CD8-positive, alpha-beta memory T cell (primary cell): ENCODE measurements at regions not wholly inside any gene's neighbourhood (a gene's known extent, or its start where the extent isn't known, plus 50 kb on each side); places are given as distances from the start of the nearest gene placed in this dataset.
A peak's percentile ranks its signal among the peaks of the same experiment; 100 is the strongest.

Experiments used
- CTCF ChIA-PET: fragments of 350-600 bp; sonication (Branson Sonifier 250); formaldehyde crosslinking; loops from one replicate; lab custom pipeline; 2021; ENCODE audit warnings: antibody characterized with exemption; lab: Charles Lee
- POLR2A ChIA-PET: fragments of 350-600 bp; sonication (Branson Sonifier 250); formaldehyde crosslinking; loops from one replicate; lab custom pipeline; 2021; ENCODE audit warnings: antibody characterized with exemption; lab: Charles Lee
- DNase-seq, 5 donors: peaks; one replicate each; pipeline versions ENCODE4 v3.0.0 to v3.0.0-alpha.2; 2020 to 2022; ENCODE audit warnings: mixed read lengths in 1 of 5
- H3K27ac ChIP-seq: one replicate; pipeline ENCODE4 v1.7.0; 2013; ENCODE audit warnings: low read depth, mild to moderate bottlenecking, low read length, moderate library complexity
- H3K27me3 ChIP-seq: 2 replicates; pipeline ENCODE4 v1.7.0; 2013; ENCODE audit warnings: low read length, mild to moderate bottlenecking; ENCODE audit not compliant: insufficient read depth, poor library complexity, severe bottlenecking
- H3K36me3 ChIP-seq: 2 replicates; pipeline ENCODE4 v1.7.0; 2013; ENCODE audit warnings: mild to moderate bottlenecking, low read length, moderate library complexity; ENCODE audit not compliant: insufficient read depth
- H3K4me1 ChIP-seq: 2 replicates; pipeline ENCODE4 v1.7.0; 2013; ENCODE audit warnings: mild to moderate bottlenecking, low read length, moderate library complexity; ENCODE audit not compliant: insufficient read depth
- H3K4me3 ChIP-seq: 2 replicates; pipeline ENCODE4 v1.7.0; 2013; ENCODE audit warnings: mild to moderate bottlenecking, low read length
- H3K9me3 ChIP-seq: 2 replicates; pipeline ENCODE4 v1.7.0; 2013; ENCODE audit warnings: mild to moderate bottlenecking, low read length
- H3K27ac Mint-ChIP-seq, 8 donors: one replicate each; pipeline ENCODE4 v1.8.0; 2020 to 2021; ENCODE audit warnings: mixed read lengths in 8 of 8, mild to moderate bottlenecking in 6 of 8, inconsistent platforms in 3 of 8, moderate library complexity in 3 of 8
- H3K27me3 Mint-ChIP-seq, 2 donors: one replicate each; pipeline ENCODE4 v1.8.0; 2020 to 2021; ENCODE audit warnings: mixed read lengths in 2 of 2, mild to moderate bottlenecking in 1 of 2, moderate library complexity in 1 of 2
- H3K36me3 Mint-ChIP-seq, 3 donors: one replicate each; pipeline ENCODE4 v1.8.0; 2020 to 2021; ENCODE audit warnings: mixed read lengths in 3 of 3, inconsistent platforms in 1 of 3, mild to moderate bottlenecking in 1 of 3
- H3K4me1 Mint-ChIP-seq, 3 donors: one replicate each; pipeline ENCODE4 v1.8.0; 2020 to 2021; ENCODE audit warnings: mixed read lengths in 3 of 3, inconsistent platforms in 1 of 3, mild to moderate bottlenecking in 1 of 3
- H3K4me3 Mint-ChIP-seq, 7 donors: one replicate each; pipeline ENCODE4 v1.8.0; 2020 to 2021; ENCODE audit warnings: mixed read lengths in 7 of 7, mild to moderate bottlenecking in 6 of 7, moderate library complexity in 4 of 7, inconsistent platforms in 2 of 7
- H3K9me3 Mint-ChIP-seq, 5 donors: one replicate each; pipeline ENCODE4 v1.8.0; 2020 to 2022; ENCODE audit warnings: mixed read lengths in 5 of 5, mild to moderate bottlenecking in 3 of 5, moderate library complexity in 2 of 5, inconsistent platforms in 1 of 5

DNA sequence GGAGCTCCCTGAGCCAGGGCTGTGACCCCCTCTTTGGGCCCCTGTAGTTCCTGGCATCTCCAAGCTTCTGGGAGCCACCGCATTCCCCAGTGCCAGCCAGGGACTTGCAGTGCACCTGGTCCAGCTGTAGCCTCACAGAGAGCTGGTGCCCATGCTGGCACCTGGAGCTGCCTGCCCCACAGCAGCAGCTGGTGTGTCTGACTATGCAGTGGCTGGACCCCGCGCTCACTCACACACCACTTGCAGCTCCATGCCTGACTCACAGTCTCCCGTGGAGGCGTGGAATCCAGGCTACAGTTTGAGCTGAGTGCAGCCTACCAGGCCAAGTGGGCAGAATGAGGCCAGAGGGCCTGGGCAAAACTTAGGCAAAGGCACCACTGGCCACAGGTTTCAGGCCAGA, 102.2 kb upstream of the NAMPT start:
- Mint-ChIP-seq H3K4me3 (no peak overlapping the region), H3K9me3 (no peaks in the 10 kb centered on the region), H3K27me3 (no peaks in the 10 kb centered on the region), H3K27ac (no peak overlapping the region), H3K36me3 (no peaks in the 10 kb centered on the region), H3K4me1 (no peaks in the 10 kb centered on the region)
- no peaks in the 10 kb centered on the region for H3K36me3 ChIP-seq
- H3K4me3 ChIP-seq = no peak overlapping the region
- no peaks in the 10 kb centered on the region for H3K4me1 ChIP-seq
- no peak for DNase-seq
- no peaks in the 10 kb centered on the region for H3K27me3 ChIP-seq
- POLR2A ChIA-PET = no interaction called here
- H3K9me3 ChIP-seq = no peaks in the 10 kb centered on the region
- H3K27ac ChIP-seq = no peak overlapping the region
- CTCF ChIA-PET = no interaction called here

DNA sequence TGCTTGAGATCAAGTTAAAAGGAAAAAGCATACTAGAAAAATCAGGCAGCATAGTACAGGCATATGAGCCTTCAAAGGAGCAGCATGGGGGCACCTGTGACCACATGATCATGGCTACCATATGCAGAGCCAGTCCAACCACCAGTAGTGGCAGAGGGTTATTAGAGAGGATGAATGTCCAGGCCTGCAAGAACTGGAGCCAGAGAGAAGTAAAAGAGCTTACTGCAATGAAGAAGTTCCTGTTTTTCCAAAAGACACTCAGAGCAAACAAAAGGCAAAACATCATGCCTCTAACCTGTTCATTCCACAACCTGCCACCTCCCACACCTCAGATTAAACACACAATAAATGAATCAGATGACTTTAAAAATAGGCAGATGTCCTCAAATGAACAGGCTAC, 99.6 kb upstream of the NAMPT start:
- no peaks in the 10 kb centered on the region for H3K4me1 Mint-ChIP-seq
- no peaks in the 10 kb centered on the region for H3K9me3 Mint-ChIP-seq
- CTCF ChIA-PET = interaction anchor here (1.0 kb wide), 1 partner anchor 19 kb away, joined by 3 read pairs; no protein-coding TSS in a partner anchor
- Histone ChIP-seq H3K27me3 (no peaks in the 10 kb centered on the region), H3K4me1 (no peaks in the 10 kb centered on the region), H3K4me3 (no peak overlapping the region), H3K36me3 (no peaks in the 10 kb centered on the region), H3K9me3 (no peaks in the 10 kb centered on the region), H3K27ac (no peak overlapping the region)
- H3K27me3 Mint-ChIP-seq = no peaks in the 10 kb centered on the region
- H3K27ac Mint-ChIP-seq = no peak overlapping the region
- no peak overlapping the region for H3K4me3 Mint-ChIP-seq
- DNase-seq = no peak
- POLR2A ChIA-PET = no interaction called here
- H3K36me3 Mint-ChIP-seq = no peaks in the 10 kb centered on the region

DNA sequence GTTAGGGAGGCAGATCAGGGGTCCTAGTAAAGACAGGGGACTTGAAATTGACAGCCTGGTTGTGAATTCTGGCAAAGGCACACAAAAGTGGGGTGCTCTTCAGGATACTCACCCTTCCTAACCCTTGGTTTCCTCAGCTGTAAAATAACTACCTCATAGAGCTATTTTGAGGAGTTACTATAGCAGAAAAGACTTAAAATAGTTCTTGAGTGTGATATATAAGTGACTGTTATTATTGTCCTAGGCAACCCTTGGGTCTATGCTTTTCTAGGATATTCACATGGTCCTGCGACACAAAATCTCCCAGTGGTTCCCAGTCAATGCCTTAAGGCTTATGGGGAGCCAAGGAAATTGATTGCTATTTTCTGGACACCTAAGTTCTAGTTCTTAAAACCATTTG, 98.1 kb upstream of the NAMPT start:
- H3K4me3 ChIP-seq = no peak overlapping the region
- no peaks in the 10 kb centered on the region for H3K4me1 ChIP-seq
- H3K27ac ChIP-seq = no peak overlapping the region
- H3K36me3 ChIP-seq = no peaks in the 10 kb centered on the region
- Mint-ChIP-seq H3K4me3 (no peak overlapping the region), H3K4me1 (peaks cover 0 to under 1% (median under 1%) of the 10 kb centered on the region in 3 donors), H3K36me3 (no peaks in the 10 kb centered on the region), H3K9me3 (no peaks in the 10 kb centered on the region), H3K27me3 (no peaks in the 10 kb centered on the region), H3K27ac (no peak overlapping the region)
- POLR2A ChIA-PET = no interaction called here
- CTCF ChIA-PET = no interaction called here
- no peaks in the 10 kb centered on the region for H3K27me3 ChIP-seq
- DNase-seq = no peak
- no peaks in the 10 kb centered on the region for H3K9me3 ChIP-seq

DNA sequence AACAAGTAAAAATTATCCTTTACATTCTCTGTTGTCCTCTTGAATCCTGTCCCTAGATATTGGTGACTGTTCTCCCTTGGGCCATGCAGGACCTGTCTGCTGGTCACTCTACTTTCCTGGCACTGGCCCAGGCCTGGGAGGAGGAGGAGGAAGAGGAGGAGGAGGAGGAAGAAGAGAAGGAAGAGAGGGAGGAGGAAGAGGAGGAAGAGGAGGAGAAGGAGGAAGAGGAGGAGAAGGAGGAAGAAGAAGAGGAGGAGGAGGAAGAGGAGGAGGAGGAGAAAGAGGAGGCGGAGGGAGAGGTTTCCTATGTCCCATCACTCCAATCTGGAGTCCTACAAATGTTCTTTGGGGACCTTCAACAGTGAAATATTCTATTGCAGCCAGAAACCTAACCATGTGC, 97.3 kb upstream of the NAMPT start:
- CTCF ChIA-PET = no interaction called here
- peaks cover 4 to 8% (median 4%) of the 10 kb centered on the region in 3 donors for H3K4me1 Mint-ChIP-seq

DNA sequence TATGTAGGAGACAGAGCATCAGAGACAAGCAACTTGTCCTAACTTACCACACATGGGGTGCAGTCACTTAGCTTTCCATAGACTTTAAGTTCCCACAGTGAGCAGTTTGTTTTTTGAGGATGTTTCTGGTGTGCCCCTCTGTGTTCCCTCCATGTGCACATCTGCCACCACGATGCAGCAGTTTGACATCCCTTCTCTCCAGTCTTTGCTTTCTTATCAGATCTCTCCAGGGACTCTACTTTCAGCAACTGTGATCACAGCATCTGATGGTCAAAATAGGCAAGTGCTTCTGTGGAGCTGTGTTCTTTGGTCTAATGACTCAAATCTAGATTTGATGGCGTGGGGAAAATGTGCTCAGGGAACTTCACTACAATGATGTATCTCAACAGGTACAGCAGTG, 96.5 kb upstream of the NAMPT start:
- Mint-ChIP-seq H3K27ac (no peak overlapping the region), H3K4me1 (peaks cover 4 to 11% (median 4%) of the 10 kb centered on the region in 3 donors), H3K36me3 (peaks cover 0 to 1% (median 0%) of the 10 kb centered on the region in 3 donors), H3K27me3 (no peaks in the 10 kb centered on the region), H3K4me3 (no peak overlapping the region), H3K9me3 (no peaks in the 10 kb centered on the region)
- ChIA-PET CTCF (no interaction called here), POLR2A (no interaction called here)
- DNase-seq = no peak
- no peak overlapping the region for H3K27ac ChIP-seq
- no peaks in the 10 kb centered on the region for H3K4me1 ChIP-seq
- no peaks in the 10 kb centered on the region for H3K27me3 ChIP-seq
- H3K36me3 ChIP-seq = no peaks in the 10 kb centered on the region
- no peak overlapping the region for H3K4me3 ChIP-seq
- no peaks in the 10 kb centered on the region for H3K9me3 ChIP-seq

More for the DNA sequence above, 97.3 kb upstream of the NAMPT start:
- no peak for DNase-seq
- peaks cover 0 to under 1% (median 0%) of the 10 kb centered on the region in 3 donors for H3K36me3 Mint-ChIP-seq
- no peak overlapping the region for H3K27ac Mint-ChIP-seq
- Histone ChIP-seq H3K9me3 (no peaks in the 10 kb centered on the region), H3K4me3 (no peak overlapping the region), H3K4me1 (no peaks in the 10 kb centered on the region), H3K27me3 (no peaks in the 10 kb centered on the region), H3K36me3 (no peaks in the 10 kb centered on the region), H3K27ac (no peak overlapping the region)
- H3K27me3 Mint-ChIP-seq = no peaks in the 10 kb centered on the region
- POLR2A ChIA-PET = no interaction called here
- no peaks in the 10 kb centered on the region for H3K9me3 Mint-ChIP-seq
- H3K4me3 Mint-ChIP-seq = no peak overlapping the region

DNA sequence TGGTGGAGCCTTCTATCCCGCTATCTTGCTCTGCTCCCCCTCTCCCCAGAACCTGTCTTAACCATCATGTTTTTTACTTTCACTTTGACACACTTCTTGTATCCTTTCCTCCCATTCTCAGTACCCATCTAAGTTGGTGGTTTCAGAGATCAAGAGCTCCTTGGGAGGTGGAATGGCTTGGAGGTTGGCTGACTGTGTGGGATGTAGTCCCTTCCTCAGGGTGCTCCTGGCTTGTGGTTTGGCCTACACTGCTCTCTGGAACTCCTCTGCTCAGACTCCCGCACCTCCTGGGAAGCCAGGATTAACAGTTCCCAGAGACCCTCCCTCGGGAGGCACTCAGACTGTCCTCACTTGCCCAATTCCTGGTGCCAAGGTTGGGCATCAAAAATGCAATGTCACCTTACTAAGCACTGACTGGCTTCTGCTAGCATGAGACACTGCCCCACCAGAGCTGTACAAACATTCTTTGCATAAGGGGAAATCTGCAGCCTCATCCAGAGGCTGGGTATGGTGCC, 93.1 kb upstream of the NAMPT start:
- Histone ChIP-seq H3K4me3 (no peak overlapping the region), H3K9me3 (no peaks in the 10 kb centered on the region), H3K4me1 (no peaks in the 10 kb centered on the region), H3K27me3 (no peaks in the 10 kb centered on the region), H3K27ac (no peak overlapping the region), H3K36me3 (no peaks in the 10 kb centered on the region)
- peaks cover 0 to 1% (median 0%) of the 10 kb centered on the region in 3 donors for H3K36me3 Mint-ChIP-seq
- H3K27me3 Mint-ChIP-seq = no peaks in the 10 kb centered on the region
- H3K4me3 Mint-ChIP-seq = peak overlapping the region in 6 of 7 donors; percentile 1 to 61 (median 18)
- H3K9me3 Mint-ChIP-seq = no peaks in the 10 kb centered on the region
- no peak for DNase-seq
- POLR2A ChIA-PET = no interaction called here
- H3K27ac Mint-ChIP-seq = no peak overlapping the region
- CTCF ChIA-PET = no interaction called here
- peaks cover 4 to 11% (median 4%) of the 10 kb centered on the region in 3 donors for H3K4me1 Mint-ChIP-seq

DNA sequence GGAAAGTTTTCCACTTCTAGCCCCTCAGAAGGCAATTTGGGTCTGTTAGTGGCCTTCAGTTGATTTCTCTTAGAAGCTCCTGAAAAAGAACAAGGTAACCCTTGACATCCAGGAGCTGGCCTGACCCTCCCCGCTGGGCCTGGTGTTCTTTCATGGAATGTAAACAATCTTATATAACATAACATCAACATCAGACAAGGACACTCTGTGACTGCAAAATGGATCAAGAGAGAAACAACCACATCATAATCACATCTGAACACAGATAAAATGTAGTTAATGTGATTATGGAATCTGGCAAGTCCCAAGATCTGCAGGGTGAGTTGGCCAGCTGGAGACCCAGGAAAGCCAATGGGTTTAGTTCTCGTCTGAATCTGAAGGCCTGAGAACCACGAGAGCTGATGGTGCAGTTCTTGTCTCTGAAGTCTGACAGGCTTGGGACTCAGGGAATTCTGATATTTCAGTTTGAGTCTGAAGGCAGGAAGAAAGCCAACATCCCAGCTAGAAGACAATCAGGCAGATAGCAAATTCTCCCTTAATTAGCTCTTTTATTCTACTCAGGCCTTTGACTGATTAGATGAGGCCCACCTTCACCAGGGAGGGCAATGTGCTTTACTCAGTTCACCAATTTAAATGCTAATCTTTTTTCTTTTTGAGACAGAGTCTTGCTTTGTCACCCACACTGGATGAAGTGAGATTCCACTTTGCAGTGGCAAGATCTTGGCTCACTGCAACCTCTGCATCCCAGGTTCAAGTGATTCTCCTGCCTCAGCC, 91.4 kb upstream of the NAMPT start:
- Mint-ChIP-seq H3K4me3 (no peak overlapping the region), H3K36me3 (peaks cover 0 to 1% (median 0%) of the 10 kb centered on the region in 3 donors), H3K4me1 (peaks cover 4 to 11% (median 4%) of the 10 kb centered on the region in 3 donors), H3K27me3 (no peaks in the 10 kb centered on the region), H3K9me3 (no peaks in the 10 kb centered on the region), H3K27ac (peak overlapping the region in 1 of 8 donors; percentile 16)
- Histone ChIP-seq H3K9me3 (no peaks in the 10 kb centered on the region), H3K36me3 (no peaks in the 10 kb centered on the region), H3K27ac (no peak overlapping the region), H3K4me3 (no peak overlapping the region), H3K27me3 (no peaks in the 10 kb centered on the region), H3K4me1 (no peaks in the 10 kb centered on the region)
- CTCF ChIA-PET = interaction anchor here (0.7 to 1.4 kb wide), 3 partner anchors 9 to 17 kb away, joined by 3 to 4 read pairs (median 4); no protein-coding TSS in a partner anchor
- no peak for DNase-seq
- POLR2A ChIA-PET = interaction anchor here (0.7 kb wide), 1 partner anchor 39 kb away, joined by 3 read pairs; no protein-coding TSS in a partner anchor

DNA sequence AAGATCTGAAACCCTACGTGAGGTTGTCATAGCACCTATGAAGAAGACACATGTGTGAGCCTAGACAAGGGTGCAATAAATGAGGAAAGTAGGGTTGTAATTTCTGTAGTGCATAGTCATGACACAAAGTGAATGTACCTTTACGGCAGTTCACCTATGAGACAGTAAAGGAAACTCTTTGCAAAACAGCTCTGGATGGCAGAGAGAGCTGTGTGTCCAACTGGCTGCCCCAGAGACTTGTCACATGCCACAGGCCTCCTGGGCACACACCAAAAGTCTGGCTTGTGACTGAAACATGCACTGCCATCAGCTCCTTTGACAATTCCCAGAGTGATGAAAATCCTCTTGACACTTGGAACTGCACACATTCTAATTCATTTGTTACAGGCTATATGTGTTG, 90.7 kb upstream of the NAMPT start:
- no peaks in the 10 kb centered on the region for H3K36me3 ChIP-seq
- Mint-ChIP-seq H3K9me3 (no peaks in the 10 kb centered on the region), H3K27me3 (no peaks in the 10 kb centered on the region), H3K27ac (no peak overlapping the region), H3K4me1 (peaks cover 4 to 11% (median 4%) of the 10 kb centered on the region in 3 donors), H3K4me3 (no peak overlapping the region), H3K36me3 (peaks cover 0 to 1% (median 0%) of the 10 kb centered on the region in 3 donors)
- ChIA-PET POLR2A (no interaction called here), CTCF (interaction anchor here (0.7 to 1.4 kb wide), 2 partner anchors 10 to 18 kb away, joined by 3 to 4 read pairs; no protein-coding TSS in a partner anchor)
- H3K27me3 ChIP-seq = no peaks in the 10 kb centered on the region
- no peak overlapping the region for H3K4me3 ChIP-seq
- H3K9me3 ChIP-seq = no peaks in the 10 kb centered on the region
- no peaks in the 10 kb centered on the region for H3K4me1 ChIP-seq
- DNase-seq = no peak
- no peak overlapping the region for H3K27ac ChIP-seq
